ENCODE measurements at regions not wholly inside any gene's neighbourhood (a gene's known extent, or its start where the extent isn't known, plus 50 kb on each side); places are given as distances from the start of the nearest gene placed in this dataset.

GRCh38 chr4:133598779-133599178 is 449.7 kb downstream of the PCDH10 start:
- H3K9me3 ChIP-seq, result no peaks in the 10 kb centered on the region
- Mint-ChIP-seq H3K4me3 (no peak overlapping the region), H3K4me1 (no peaks in the 10 kb centered on the region), H3K27me3 (no peaks in the 10 kb centered on the region), H3K9me3 (peaks cover 3 to 9% (median 9%) of the 10 kb centered on the region in 3 donors), H3K36me3 (no peaks in the 10 kb centered on the region), H3K27ac (no peak overlapping the region)
- no peaks in the 10 kb centered on the region for H3K27me3 ChIP-seq (replicated peaks in 1 of 2; ENCODE audit: control insufficient read depth in 2 of 2, extremely low read depth in 1 of 2, insufficient read depth in 2 of 2, low read length in 1 of 2)
- no peak overlapping the region for H3K27ac ChIP-seq (ENCODE audit: low read length)
- no peaks in the 10 kb centered on the region for H3K4me1 ChIP-seq (ENCODE audit: control insufficient read depth in 1 of 2, extremely low read depth in 1 of 2, insufficient read depth in 2 of 2, low read length in 2 of 2)
- H3K36me3 ChIP-seq (ENCODE audit: control insufficient read depth in 2 of 2, extremely low read depth in 1 of 2, insufficient read depth in 1 of 2, low read length in 1 of 2), result no peaks in the 10 kb centered on the region
- ATAC-seq (replicated peaks in 1 of 4) (no peak), DNase-seq (no peak)
- ChIA-PET CTCF (no interaction called here), POLR2A (no interaction called here)
- no peak overlapping the region for H3K4me3 ChIP-seq (ENCODE audit: control insufficient read depth in 1 of 2, extremely low read depth in 1 of 2, low read length in 1 of 2)
- WGBS (ENCODE audit: insufficient coverage), result 86% methylated on average over 5 of the region's 6 CpGs

DNA sequence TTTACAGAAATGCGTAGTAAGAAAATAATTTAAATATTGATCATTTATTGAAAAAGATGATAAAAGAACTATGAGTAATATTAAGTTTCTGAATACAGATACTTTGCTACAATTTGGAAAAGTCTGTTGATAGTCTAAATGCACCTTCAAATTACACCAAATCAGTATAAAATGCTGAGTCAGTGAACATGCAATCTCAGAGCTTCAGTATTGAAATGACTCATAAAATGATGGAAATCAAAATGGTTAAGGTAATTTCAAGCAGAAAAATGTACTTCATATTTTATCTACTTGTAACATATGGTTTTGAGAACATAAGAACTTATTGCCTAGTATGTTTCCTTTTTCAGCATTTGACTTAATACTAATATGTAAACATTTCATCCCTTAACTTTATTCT is 448.2 kb downstream of the PCDH10 start:
- Mint-ChIP-seq H3K4me3 (no peak overlapping the region), H3K4me1 (no peaks in the 10 kb centered on the region), H3K27me3 (no peaks in the 10 kb centered on the region), H3K36me3 (no peaks in the 10 kb centered on the region), H3K27ac (no peak overlapping the region), H3K9me3 (peaks cover 3 to 8% (median 4%) of the 10 kb centered on the region in 3 donors)
- Histone ChIP-seq H3K4me1 (ENCODE audit: control insufficient read depth in 1 of 2, extremely low read depth in 1 of 2, insufficient read depth in 2 of 2, low read length in 2 of 2) (no peaks in the 10 kb centered on the region), H3K4me3 (ENCODE audit: control insufficient read depth in 1 of 2, extremely low read depth in 1 of 2, low read length in 1 of 2) (no peak overlapping the region), H3K36me3 (ENCODE audit: control insufficient read depth in 2 of 2, extremely low read depth in 1 of 2, insufficient read depth in 1 of 2, low read length in 1 of 2) (no peaks in the 10 kb centered on the region), H3K27me3 (replicated peaks in 1 of 2; ENCODE audit: control insufficient read depth in 2 of 2, extremely low read depth in 1 of 2, insufficient read depth in 2 of 2, low read length in 1 of 2) (no peaks in the 10 kb centered on the region), H3K27ac (ENCODE audit: low read length) (no peak overlapping the region), H3K9me3 (no peaks in the 10 kb centered on the region)
- DNase-seq, result no peak
- CTCF ChIA-PET, result no interaction called here
- no peak for ATAC-seq (replicated peaks in 1 of 4)
- no CpG with 5 or more reads among the region's 1 CpG for WGBS (ENCODE audit: insufficient coverage)
- POLR2A ChIA-PET, result no interaction called here

GRCh38 chr4:133596459-133596858 is 447.4 kb downstream of the PCDH10 start:
- H3K4me1 ChIP-seq (ENCODE audit: control insufficient read depth in 1 of 2, extremely low read depth in 1 of 2, insufficient read depth in 2 of 2, low read length in 2 of 2), result no peaks in the 10 kb centered on the region
- no peaks in the 10 kb centered on the region for H3K27me3 Mint-ChIP-seq
- no peaks in the 10 kb centered on the region for H3K27me3 ChIP-seq (replicated peaks in 1 of 2; ENCODE audit: control insufficient read depth in 2 of 2, extremely low read depth in 1 of 2, insufficient read depth in 2 of 2, low read length in 1 of 2)
- ChIA-PET CTCF (no interaction called here), POLR2A (no interaction called here)
- H3K4me3 Mint-ChIP-seq, result no peak overlapping the region
- no peak overlapping the region for H3K27ac Mint-ChIP-seq
- peaks cover 3 to 8% (median 4%) of the 10 kb centered on the region in 3 donors for H3K9me3 Mint-ChIP-seq
- H3K27ac ChIP-seq (ENCODE audit: low read length), result no peak overlapping the region
- H3K4me1 Mint-ChIP-seq, result no peaks in the 10 kb centered on the region
- no peaks in the 10 kb centered on the region for H3K36me3 Mint-ChIP-seq
- H3K36me3 ChIP-seq (ENCODE audit: control insufficient read depth in 2 of 2, extremely low read depth in 1 of 2, insufficient read depth in 1 of 2, low read length in 1 of 2), result no peaks in the 10 kb centered on the region
- no CpG with 5 or more reads among the region's 3 CpGs for WGBS (ENCODE audit: insufficient coverage)
- ATAC-seq (replicated peaks in 1 of 4), result no peak
- H3K9me3 ChIP-seq, result no peaks in the 10 kb centered on the region
- no peak for DNase-seq
- no peak overlapping the region for H3K4me3 ChIP-seq (ENCODE audit: control insufficient read depth in 1 of 2, extremely low read depth in 1 of 2, low read length in 1 of 2)

- Histone ChIP-seq H3K36me3 (ENCODE audit: control insufficient read depth in 2 of 2, extremely low read depth in 1 of 2, insufficient read depth in 1 of 2, low read length in 1 of 2) (no peaks in the 10 kb centered on the region), H3K4me3 (ENCODE audit: control insufficient read depth in 1 of 2, extremely low read depth in 1 of 2, low read length in 1 of 2) (no peak overlapping the region), H3K27me3 (replicated peaks in 1 of 2; ENCODE audit: control insufficient read depth in 2 of 2, extremely low read depth in 1 of 2, insufficient read depth in 2 of 2, low read length in 1 of 2) (no peaks in the 10 kb centered on the region), H3K27ac (ENCODE audit: low read length) (no peak overlapping the region), H3K4me1 (ENCODE audit: control insufficient read depth in 1 of 2, extremely low read depth in 1 of 2, insufficient read depth in 2 of 2, low read length in 2 of 2) (no peaks in the 10 kb centered on the region), H3K9me3 (no peaks in the 10 kb centered on the region)
- ATAC-seq (replicated peaks in 1 of 4) (no peak), DNase-seq (no peak)
- POLR2A ChIA-PET, result no interaction called here
- CTCF ChIA-PET, result no interaction called here
- Mint-ChIP-seq H3K27me3 (no peaks in the 10 kb centered on the region), H3K4me1 (no peaks in the 10 kb centered on the region), H3K4me3 (no peak overlapping the region), H3K36me3 (no peaks in the 10 kb centered on the region), H3K27ac (no peak overlapping the region), H3K9me3 (peaks cover 0 to 8% (median 3%) of the 10 kb centered on the region in 3 donors)
- no CpG with 5 or more reads among the region's 4 CpGs for WGBS (ENCODE audit: insufficient coverage)
Observed at GRCh38 chr4:133594390-133595207, 445.5 kb downstream of the PCDH10 start.

- no peak for DNase-seq
- H3K4me3 Mint-ChIP-seq, result no peak overlapping the region
- Histone ChIP-seq H3K4me3 (ENCODE audit: control insufficient read depth in 1 of 2, extremely low read depth in 1 of 2, low read length in 1 of 2) (no peak overlapping the region), H3K27ac (ENCODE audit: low read length) (no peak overlapping the region), H3K36me3 (ENCODE audit: control insufficient read depth in 2 of 2, extremely low read depth in 1 of 2, insufficient read depth in 1 of 2, low read length in 1 of 2) (no peaks in the 10 kb centered on the region), H3K27me3 (replicated peaks in 1 of 2; ENCODE audit: control insufficient read depth in 2 of 2, extremely low read depth in 1 of 2, insufficient read depth in 2 of 2, low read length in 1 of 2) (no peaks in the 10 kb centered on the region), H3K4me1 (ENCODE audit: control insufficient read depth in 1 of 2, extremely low read depth in 1 of 2, insufficient read depth in 2 of 2, low read length in 2 of 2) (no peaks in the 10 kb centered on the region), H3K9me3 (no peaks in the 10 kb centered on the region)
- no peaks in the 10 kb centered on the region for H3K4me1 Mint-ChIP-seq
- ATAC-seq (replicated peaks in 1 of 4), result no peak
- ChIA-PET CTCF (no interaction called here), POLR2A (no interaction called here)
- peaks cover 0 to 7% (median 3%) of the 10 kb centered on the region in 3 donors for H3K9me3 Mint-ChIP-seq
- H3K27me3 Mint-ChIP-seq, result no peaks in the 10 kb centered on the region
- no peak overlapping the region for H3K27ac Mint-ChIP-seq
- no peaks in the 10 kb centered on the region for H3K36me3 Mint-ChIP-seq
Observed at GRCh38 chr4:133593764-133594163, 444.7 kb downstream of the PCDH10 start.

DNA sequence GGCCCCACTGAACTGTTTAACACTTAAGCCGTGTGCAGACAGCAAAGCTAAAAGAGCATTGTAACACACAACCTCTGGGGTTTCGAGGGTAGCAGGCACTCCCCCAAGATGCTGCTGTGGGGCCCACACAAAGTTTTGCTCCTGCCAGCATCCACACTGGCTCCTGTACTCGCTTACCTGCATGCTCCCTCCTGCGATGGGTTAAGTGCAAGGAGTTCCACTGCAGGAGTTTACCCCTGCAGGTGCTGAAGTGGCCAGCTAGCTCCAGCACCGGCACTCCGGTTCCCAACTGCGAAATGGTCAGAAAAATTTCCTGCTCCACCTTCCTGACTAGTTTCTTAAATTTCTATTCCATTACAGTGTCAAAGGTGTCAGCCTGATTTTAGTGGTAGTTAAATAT is 443.5 kb downstream of the PCDH10 start:
- ChIA-PET CTCF (no interaction called here), POLR2A (no interaction called here)
- 60% methylated on average over 4 of the region's 7 CpGs for WGBS (ENCODE audit: insufficient coverage)
- Mint-ChIP-seq H3K27ac (no peak overlapping the region), H3K4me3 (no peak overlapping the region), H3K36me3 (no peaks in the 10 kb centered on the region), H3K27me3 (no peaks in the 10 kb centered on the region), H3K4me1 (no peaks in the 10 kb centered on the region), H3K9me3 (peaks cover 0 to 6% (median 0%) of the 10 kb centered on the region in 3 donors)
- Histone ChIP-seq H3K9me3 (no peaks in the 10 kb centered on the region), H3K27ac (ENCODE audit: low read length) (no peak overlapping the region), H3K27me3 (replicated peaks in 1 of 2; ENCODE audit: control insufficient read depth in 2 of 2, extremely low read depth in 1 of 2, insufficient read depth in 2 of 2, low read length in 1 of 2) (no peaks in the 10 kb centered on the region), H3K4me3 (ENCODE audit: control insufficient read depth in 1 of 2, extremely low read depth in 1 of 2, low read length in 1 of 2) (no peak overlapping the region), H3K36me3 (ENCODE audit: control insufficient read depth in 2 of 2, extremely low read depth in 1 of 2, insufficient read depth in 1 of 2, low read length in 1 of 2) (no peaks in the 10 kb centered on the region), H3K4me1 (ENCODE audit: control insufficient read depth in 1 of 2, extremely low read depth in 1 of 2, insufficient read depth in 2 of 2, low read length in 2 of 2) (no peaks in the 10 kb centered on the region)
- ATAC-seq (replicated peaks in 1 of 4) (no peak), DNase-seq (no peak)

DNA sequence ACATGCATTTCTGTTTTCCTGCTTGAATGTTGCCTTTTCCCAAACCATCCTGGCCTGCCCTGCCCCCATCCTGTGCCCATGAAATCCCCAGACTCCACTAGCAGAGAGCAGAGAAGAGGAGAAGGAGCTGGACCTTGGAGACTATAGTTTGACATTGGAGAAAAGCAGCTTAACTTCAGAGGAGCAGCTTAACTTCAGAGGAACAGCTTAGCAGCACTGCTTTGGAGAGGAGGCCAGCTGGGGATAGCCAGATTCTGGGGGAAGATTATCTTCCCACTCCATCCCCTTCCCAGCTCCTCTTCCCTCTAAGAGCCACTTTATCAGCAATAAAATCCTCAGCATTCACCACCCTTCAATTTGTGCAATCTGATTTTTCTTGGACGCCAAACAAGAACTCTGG is 443.0 kb downstream of the PCDH10 start:
- Mint-ChIP-seq H3K27ac (no peak overlapping the region), H3K4me3 (no peak overlapping the region), H3K4me1 (no peaks in the 10 kb centered on the region), H3K9me3 (peaks cover 0 to 6% (median 0%) of the 10 kb centered on the region in 3 donors), H3K36me3 (no peaks in the 10 kb centered on the region), H3K27me3 (no peaks in the 10 kb centered on the region)
- H3K9me3 ChIP-seq, result no peaks in the 10 kb centered on the region
- WGBS (ENCODE audit: insufficient coverage), result 100% methylated on average over 1 of the region's 1 CpG
- no peaks in the 10 kb centered on the region for H3K4me1 ChIP-seq (ENCODE audit: control insufficient read depth in 1 of 2, extremely low read depth in 1 of 2, insufficient read depth in 2 of 2, low read length in 2 of 2)
- no peak overlapping the region for H3K4me3 ChIP-seq (ENCODE audit: control insufficient read depth in 1 of 2, extremely low read depth in 1 of 2, low read length in 1 of 2)
- H3K36me3 ChIP-seq (ENCODE audit: control insufficient read depth in 2 of 2, extremely low read depth in 1 of 2, insufficient read depth in 1 of 2, low read length in 1 of 2), result no peaks in the 10 kb centered on the region
- POLR2A ChIA-PET, result no interaction called here
- H3K27ac ChIP-seq (ENCODE audit: low read length), result no peak overlapping the region
- CTCF ChIA-PET, result no interaction called here
- no peaks in the 10 kb centered on the region for H3K27me3 ChIP-seq (replicated peaks in 1 of 2; ENCODE audit: control insufficient read depth in 2 of 2, extremely low read depth in 1 of 2, insufficient read depth in 2 of 2, low read length in 1 of 2)
- DNase-seq, result no peak
- no peak for ATAC-seq (replicated peaks in 1 of 4)
